ENCODE measurements at regions not wholly inside any gene's neighbourhood (a gene's known extent, or its start where the extent isn't known, plus 50 kb on each side); places are given as distances from the start of the nearest gene placed in this dataset.

GRCh38 chr5:114038756-114039155 is 323.1 kb upstream of the KCNN2 start:
- TF ChIP-seq POLR2A (IDR thresholded peaks at IDR 0.05) (no peak), CTCF (IDR thresholded peaks at IDR 0.05) (no peak)
